GM12878 (cell line): ENCODE measurements at regions not wholly inside any gene's neighbourhood (a gene's known extent, or its start where the extent isn't known, plus 50 kb on each side); places are given as distances from the start of the nearest gene placed in this dataset.

Experiments
- DPF2 ChIP-seq: fragments of 450-650 bp; IDR thresholded peaks from 2 replicates; pipeline ENCODE4 v1.6.1; 2017; ENCODE audit warnings: mild to moderate bottlenecking
- JUND ChIP-seq: IDR thresholded peaks from 2 replicates; pipeline ENCODE4 v1.6.1; 2012; ENCODE audit warnings: low read depth, mild to moderate bottlenecking, low read length, improper control_type of control experiment, moderate library complexity
- TF ChIP-seq, protein P1 (sequence below): IDR thresholded peaks from 2 replicates; pipeline ENCODE4 v1.6.1; 2012; ENCODE audit warnings: low read length, inconsistent platforms
- TF ChIP-seq, protein P2 (sequence below), 3 experiments: IDR thresholded peaks in 2 of 3; conservative IDR thresholded peaks in 1 of 3; 2 replicates each; pipeline ENCODE4 v1.5.1; 2011; ENCODE audit warnings: low read depth in 3 of 3, low read length in 3 of 3, mild to moderate bottlenecking in 3 of 3, control low read depth in 2 of 3, moderate library complexity in 2 of 3, inconsistent platforms in 1 of 3, mixed read lengths in 1 of 3; ENCODE audit not compliant: control insufficient read depth in 2 of 3, insufficient read depth in 1 of 3; ENCODE audit errors: extremely low read depth in 1 of 3

DNA sequence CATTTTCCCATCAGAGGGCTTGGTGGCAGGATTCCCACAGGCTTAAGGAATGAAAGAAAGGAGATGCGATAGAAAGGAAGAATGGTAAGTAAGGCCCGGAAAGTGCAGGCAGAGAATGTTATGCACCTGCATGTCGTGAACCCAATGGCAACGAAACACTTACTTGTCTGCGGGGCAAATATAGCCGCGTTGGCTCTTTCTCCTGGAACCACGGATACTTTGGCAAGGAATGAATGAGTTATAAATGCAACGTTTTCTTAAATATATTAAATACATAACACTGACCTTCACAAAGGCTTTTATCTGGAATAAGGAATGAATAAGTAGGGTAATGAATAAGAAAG, 192.1 kb downstream of the KATNAL1 start:
- no peak for TF ChIP-seq JUND
- TF ChIP-seq, protein P1, sequence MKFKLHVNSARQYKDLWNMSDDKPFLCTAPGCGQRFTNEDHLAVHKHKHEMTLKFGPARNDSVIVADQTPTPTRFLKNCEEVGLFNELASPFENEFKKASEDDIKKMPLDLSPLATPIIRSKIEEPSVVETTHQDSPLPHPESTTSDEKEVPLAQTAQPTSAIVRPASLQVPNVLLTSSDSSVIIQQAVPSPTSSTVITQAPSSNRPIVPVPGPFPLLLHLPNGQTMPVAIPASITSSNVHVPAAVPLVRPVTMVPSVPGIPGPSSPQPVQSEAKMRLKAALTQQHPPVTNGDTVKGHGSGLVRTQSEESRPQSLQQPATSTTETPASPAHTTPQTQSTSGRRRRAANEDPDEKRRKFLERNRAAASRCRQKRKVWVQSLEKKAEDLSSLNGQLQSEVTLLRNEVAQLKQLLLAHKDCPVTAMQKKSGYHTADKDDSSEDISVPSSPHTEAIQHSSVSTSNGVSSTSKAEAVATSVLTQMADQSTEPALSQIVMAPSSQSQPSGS = no peak
- TF ChIP-seq, protein P2, sequence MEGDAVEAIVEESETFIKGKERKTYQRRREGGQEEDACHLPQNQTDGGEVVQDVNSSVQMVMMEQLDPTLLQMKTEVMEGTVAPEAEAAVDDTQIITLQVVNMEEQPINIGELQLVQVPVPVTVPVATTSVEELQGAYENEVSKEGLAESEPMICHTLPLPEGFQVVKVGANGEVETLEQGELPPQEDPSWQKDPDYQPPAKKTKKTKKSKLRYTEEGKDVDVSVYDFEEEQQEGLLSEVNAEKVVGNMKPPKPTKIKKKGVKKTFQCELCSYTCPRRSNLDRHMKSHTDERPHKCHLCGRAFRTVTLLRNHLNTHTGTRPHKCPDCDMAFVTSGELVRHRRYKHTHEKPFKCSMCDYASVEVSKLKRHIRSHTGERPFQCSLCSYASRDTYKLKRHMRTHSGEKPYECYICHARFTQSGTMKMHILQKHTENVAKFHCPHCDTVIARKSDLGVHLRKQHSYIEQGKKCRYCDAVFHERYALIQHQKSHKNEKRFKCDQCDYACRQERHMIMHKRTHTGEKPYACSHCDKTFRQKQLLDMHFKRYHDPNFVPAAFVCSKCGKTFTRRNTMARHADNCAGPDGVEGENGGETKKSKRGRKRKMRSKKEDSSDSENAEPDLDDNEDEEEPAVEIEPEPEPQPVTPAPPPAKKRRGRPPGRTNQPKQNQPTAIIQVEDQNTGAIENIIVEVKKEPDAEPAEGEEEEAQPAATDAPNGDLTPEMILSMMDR (IDR thresholded peaks at IDR 0.05 in 2 of 3, conservative IDR thresholded peaks at IDR 0.05 in 1 of 3; ENCODE audit: control insufficient read depth in 2 of 3, extremely low read depth in 1 of 3, insufficient read depth in 1 of 3, low read depth in 3 of 3, low read length in 3 of 3) = no peak
- TF ChIP-seq DPF2 = no peak
